ENCODE measurements at regions not wholly inside any gene's neighbourhood (a gene's known extent, or its start where the extent isn't known, plus 50 kb on each side); places are given as distances from the start of the nearest gene placed in this dataset.
A peak's percentile ranks its signal among the peaks of the same experiment; 100 is the strongest.

- ATAC-seq (no peak), DNase-seq (ENCODE audit: low spot score in 2 of 2) (no peak)
- H3K27ac Mint-ChIP-seq, result no peak overlapping the region
- H3K36me3 Mint-ChIP-seq, result no peaks in the 10 kb centered on the region
- peaks cover 11% of the 10 kb centered on the region for H3K9me3 Mint-ChIP-seq
- H3K4me1 Mint-ChIP-seq, result no peaks in the 10 kb centered on the region
- no peak overlapping the region for H3K4me3 Mint-ChIP-seq
Measured at GRCh38 chr7:84294391-84294790, 99.8 kb upstream of the SEMA3A start.

- Mint-ChIP-seq H3K4me1 (no peaks in the 10 kb centered on the region), H3K27ac (no peak overlapping the region), H3K9me3 (peaks cover 4% of the 10 kb centered on the region), H3K4me3 (no peak overlapping the region), H3K36me3 (no peaks in the 10 kb centered on the region)
- ATAC-seq (no peak), DNase-seq (ENCODE audit: low spot score in 2 of 2) (no peak)
Measured at GRCh38 chr7:84291756-84292155, 97.2 kb upstream of the SEMA3A start.

- ATAC-seq, result no peak
Measured at GRCh38 chr7:84283798-84284197, 89.2 kb upstream of the SEMA3A start.

GRCh38 chr7:84281518-84281917 is 86.9 kb upstream of the SEMA3A start:
- Mint-ChIP-seq H3K4me3 (no peak overlapping the region), H3K9me3 (peaks cover 13% of the 10 kb centered on the region), H3K27ac (no peak overlapping the region), H3K4me1 (no peaks in the 10 kb centered on the region), H3K36me3 (no peaks in the 10 kb centered on the region)
- ATAC-seq (no peak), DNase-seq (ENCODE audit: low spot score in 2 of 2) (no peak)

More at GRCh38 chr7:84283798-84284197, 89.2 kb upstream of the SEMA3A start:
- no peaks in the 10 kb centered on the region for H3K36me3 Mint-ChIP-seq
- DNase-seq (ENCODE audit: low spot score in 2 of 2), result no peak
- peaks cover 7% of the 10 kb centered on the region for H3K9me3 Mint-ChIP-seq
- no peaks in the 10 kb centered on the region for H3K4me1 Mint-ChIP-seq
- no peak overlapping the region for H3K27ac Mint-ChIP-seq
- H3K4me3 Mint-ChIP-seq, result no peak overlapping the region

- no peak overlapping the region for H3K4me3 Mint-ChIP-seq
- no peaks in the 10 kb centered on the region for H3K36me3 Mint-ChIP-seq
- DNase-seq (ENCODE audit: low spot score in 2 of 2) (no peak), ATAC-seq (no peak)
- peaks cover 13% of the 10 kb centered on the region for H3K9me3 Mint-ChIP-seq
- no peak overlapping the region for H3K27ac Mint-ChIP-seq
- H3K4me1 Mint-ChIP-seq, result no peaks in the 10 kb centered on the region
Measured at GRCh38 chr7:84277628-84278224, 83.1 kb upstream of the SEMA3A start.

- H3K4me1 Mint-ChIP-seq, result no peaks in the 10 kb centered on the region
- H3K9me3 Mint-ChIP-seq, result peaks cover 9% of the 10 kb centered on the region
- ATAC-seq (no peak), DNase-seq (ENCODE audit: low spot score in 2 of 2) (no peak)
- no peak overlapping the region for H3K27ac Mint-ChIP-seq
- no peak overlapping the region for H3K4me3 Mint-ChIP-seq
- no peaks in the 10 kb centered on the region for H3K36me3 Mint-ChIP-seq
Measured at GRCh38 chr7:84274029-84274638, 79.5 kb upstream of the SEMA3A start.

- H3K4me3 Mint-ChIP-seq, result no peak overlapping the region
- H3K27ac Mint-ChIP-seq, result no peak overlapping the region
- DNase-seq (ENCODE audit: low spot score in 2 of 2) (no peak), ATAC-seq (no peak)
- H3K9me3 Mint-ChIP-seq, result peaks cover 9% of the 10 kb centered on the region
- no peaks in the 10 kb centered on the region for H3K4me1 Mint-ChIP-seq
- no peaks in the 10 kb centered on the region for H3K36me3 Mint-ChIP-seq
Measured at GRCh38 chr7:84271543-84271942, 77.0 kb upstream of the SEMA3A start.

GRCh38 chr7:84264396-84264795 is 69.8 kb upstream of the SEMA3A start:
- Mint-ChIP-seq H3K4me1 (no peaks in the 10 kb centered on the region), H3K9me3 (peaks cover 14% of the 10 kb centered on the region), H3K4me3 (no peak overlapping the region), H3K36me3 (no peaks in the 10 kb centered on the region), H3K27ac (no peak overlapping the region)
- DNase-seq (ENCODE audit: low spot score in 2 of 2) (no peak), ATAC-seq (no peak)

GRCh38 chr7:84263106-84263505 is 68.5 kb upstream of the SEMA3A start:
- H3K36me3 Mint-ChIP-seq, result no peaks in the 10 kb centered on the region
- DNase-seq (ENCODE audit: low spot score in 2 of 2), result no peak
- H3K4me3 Mint-ChIP-seq, result no peak overlapping the region
- H3K27ac Mint-ChIP-seq, result no peak overlapping the region
- H3K9me3 Mint-ChIP-seq, result peaks cover 10% of the 10 kb centered on the region
- no peak for ATAC-seq
- H3K4me1 Mint-ChIP-seq, result no peaks in the 10 kb centered on the region

- H3K4me1 Mint-ChIP-seq, result no peaks in the 10 kb centered on the region
- H3K9me3 Mint-ChIP-seq, result peaks cover 11% of the 10 kb centered on the region
- no peak overlapping the region for H3K27ac Mint-ChIP-seq
- no peaks in the 10 kb centered on the region for H3K36me3 Mint-ChIP-seq
- peak; percentile 11 for ATAC-seq
- H3K4me3 Mint-ChIP-seq, result no peak overlapping the region
- no peak for DNase-seq (ENCODE audit: low spot score in 2 of 2)
Measured at GRCh38 chr7:84261509-84261908, 66.9 kb upstream of the SEMA3A start.

GRCh38 chr7:84258628-84259027 is 64.0 kb upstream of the SEMA3A start:
- no peak overlapping the region for H3K4me3 Mint-ChIP-seq
- peaks cover 15% of the 10 kb centered on the region for H3K9me3 Mint-ChIP-seq
- no peak overlapping the region for H3K27ac Mint-ChIP-seq
- no peak for ATAC-seq
- no peaks in the 10 kb centered on the region for H3K36me3 Mint-ChIP-seq
- no peak for DNase-seq (ENCODE audit: low spot score in 2 of 2)
- H3K4me1 Mint-ChIP-seq, result no peaks in the 10 kb centered on the region

- Mint-ChIP-seq H3K36me3 (no peaks in the 10 kb centered on the region), H3K9me3 (peaks cover 16% of the 10 kb centered on the region), H3K27ac (no peak overlapping the region), H3K4me3 (no peak overlapping the region), H3K4me1 (no peaks in the 10 kb centered on the region)
- ATAC-seq (no peak), DNase-seq (ENCODE audit: low spot score in 2 of 2) (no peak)
Measured at GRCh38 chr7:84256571-84256971, 62.0 kb upstream of the SEMA3A start.

GRCh38 chr7:84251277-84251781 is 56.7 kb upstream of the SEMA3A start:
- ATAC-seq (no peak), DNase-seq (ENCODE audit: low spot score in 2 of 2) (no peak)
- Mint-ChIP-seq H3K4me3 (no peak overlapping the region), H3K9me3 (peaks cover 10% of the 10 kb centered on the region), H3K36me3 (no peaks in the 10 kb centered on the region), H3K27ac (no peak overlapping the region), H3K4me1 (no peaks in the 10 kb centered on the region)

GRCh38 chr7:84250452-84250851 is 55.9 kb upstream of the SEMA3A start:
- ATAC-seq (no peak), DNase-seq (ENCODE audit: low spot score in 2 of 2) (no peak)
- no peak overlapping the region for H3K27ac Mint-ChIP-seq
- peaks cover 10% of the 10 kb centered on the region for H3K9me3 Mint-ChIP-seq
- no peaks in the 10 kb centered on the region for H3K36me3 Mint-ChIP-seq
- H3K4me1 Mint-ChIP-seq, result no peaks in the 10 kb centered on the region
- H3K4me3 Mint-ChIP-seq, result no peak overlapping the region

- no peaks in the 10 kb centered on the region for H3K36me3 Mint-ChIP-seq
- no peak overlapping the region for H3K27ac Mint-ChIP-seq
- DNase-seq (ENCODE audit: low spot score in 2 of 2) (no peak), ATAC-seq (no peak)
- no peak overlapping the region for H3K4me3 Mint-ChIP-seq
- H3K9me3 Mint-ChIP-seq, result peaks cover 12% of the 10 kb centered on the region
- no peaks in the 10 kb centered on the region for H3K4me1 Mint-ChIP-seq
Measured at GRCh38 chr7:84249656-84250055, 55.1 kb upstream of the SEMA3A start.

GRCh38 chr7:84248843-84249242 is 54.3 kb upstream of the SEMA3A start:
- Mint-ChIP-seq H3K27ac (no peak overlapping the region), H3K36me3 (no peaks in the 10 kb centered on the region), H3K4me3 (no peak overlapping the region), H3K4me1 (no peaks in the 10 kb centered on the region), H3K9me3 (peaks cover 11% of the 10 kb centered on the region)
- no peak for DNase-seq (ENCODE audit: low spot score in 2 of 2)
- ATAC-seq, result no peak

All from stimulated activated effector memory CD8-positive, alpha-beta T cell treated with anti-CD3 and anti-CD28 coated beads, Interleukin-12 subunit alpha, Interleukin-12 subunit beta, amount 100 ng/mL, for 72 hours (primary cell).